Chondrocyte (in vitro differentiated cells): ENCODE measurements at regions not wholly inside any gene's neighbourhood (a gene's known extent, or its start where the extent isn't known, plus 50 kb on each side); places are given as distances from the start of the nearest gene placed in this dataset.

Experiments used
- DNase-seq: peaks from one replicate; pipeline ENCODE4 v3.0.0; 2021; ENCODE audit warnings: mixed read lengths, low spot score
- H3K27ac Mint-ChIP-seq: one replicate; pipeline ENCODE4 v1.8.0; 2021; ENCODE audit warnings: mild to moderate bottlenecking, moderate library complexity, mixed read lengths; ENCODE audit not compliant: unreplicated experiment
- H3K27me3 Mint-ChIP-seq: 2 replicates; pipeline ENCODE4 v1.8.0; 2021; ENCODE audit warnings: low read depth, mixed read lengths
- H3K36me3 Mint-ChIP-seq: 2 replicates; pipeline ENCODE4 v1.8.0; 2021; ENCODE audit warnings: low read depth, mixed read lengths
- H3K4me1 Mint-ChIP-seq: 2 replicates; pipeline ENCODE4 v1.8.0; 2021; ENCODE audit warnings: low read depth, mild to moderate bottlenecking, mixed read lengths
- H3K4me3 Mint-ChIP-seq: one replicate; pipeline ENCODE4 v1.8.0; 2021; ENCODE audit warnings: mild to moderate bottlenecking, moderate library complexity, mixed read lengths; ENCODE audit not compliant: unreplicated experiment
- H3K9me3 Mint-ChIP-seq: 2 replicates; pipeline ENCODE4 v1.8.0; 2021; ENCODE audit warnings: low read depth, mixed read lengths
- TF ChIP-seq, protein P1 (sequence below): fragments of 200-600 bp; sonication (generic); IDR thresholded peaks from 2 replicates; pipeline ENCODE4 v1.5.0; 2021; ENCODE audit warnings: antibody characterized with exemption, mild to moderate bottlenecking, moderate library complexity

DNA sequence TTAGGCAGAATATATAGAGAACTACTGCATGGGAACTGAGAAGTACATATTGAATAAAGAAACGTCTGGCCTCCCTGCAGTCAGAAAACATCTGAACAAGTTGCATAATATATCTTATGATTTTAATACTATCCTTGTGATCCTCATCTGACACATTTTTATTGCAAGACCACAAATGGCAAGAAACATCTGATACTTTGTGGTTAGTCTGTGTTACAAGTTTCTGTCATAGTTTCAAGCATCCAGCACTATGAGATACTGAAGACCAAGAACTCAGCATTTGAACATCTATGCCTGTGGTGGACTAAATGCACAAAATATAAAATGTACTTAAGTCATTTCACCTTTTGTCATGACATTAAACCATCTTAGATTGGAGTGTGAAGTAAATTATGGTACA lies 1175.8 kb upstream of the MIR17HG start:
- H3K27ac Mint-ChIP-seq, result no peak overlapping the region
- H3K36me3 Mint-ChIP-seq, result no peaks in the 10 kb centered on the region
- peaks cover 3% of the 10 kb centered on the region for H3K4me1 Mint-ChIP-seq
- TF ChIP-seq, protein P1, sequence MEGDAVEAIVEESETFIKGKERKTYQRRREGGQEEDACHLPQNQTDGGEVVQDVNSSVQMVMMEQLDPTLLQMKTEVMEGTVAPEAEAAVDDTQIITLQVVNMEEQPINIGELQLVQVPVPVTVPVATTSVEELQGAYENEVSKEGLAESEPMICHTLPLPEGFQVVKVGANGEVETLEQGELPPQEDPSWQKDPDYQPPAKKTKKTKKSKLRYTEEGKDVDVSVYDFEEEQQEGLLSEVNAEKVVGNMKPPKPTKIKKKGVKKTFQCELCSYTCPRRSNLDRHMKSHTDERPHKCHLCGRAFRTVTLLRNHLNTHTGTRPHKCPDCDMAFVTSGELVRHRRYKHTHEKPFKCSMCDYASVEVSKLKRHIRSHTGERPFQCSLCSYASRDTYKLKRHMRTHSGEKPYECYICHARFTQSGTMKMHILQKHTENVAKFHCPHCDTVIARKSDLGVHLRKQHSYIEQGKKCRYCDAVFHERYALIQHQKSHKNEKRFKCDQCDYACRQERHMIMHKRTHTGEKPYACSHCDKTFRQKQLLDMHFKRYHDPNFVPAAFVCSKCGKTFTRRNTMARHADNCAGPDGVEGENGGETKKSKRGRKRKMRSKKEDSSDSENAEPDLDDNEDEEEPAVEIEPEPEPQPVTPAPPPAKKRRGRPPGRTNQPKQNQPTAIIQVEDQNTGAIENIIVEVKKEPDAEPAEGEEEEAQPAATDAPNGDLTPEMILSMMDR, result no peak
- DNase-seq, result no peak
- no peaks in the 10 kb centered on the region for H3K9me3 Mint-ChIP-seq
- H3K27me3 Mint-ChIP-seq, result no peaks in the 10 kb centered on the region
- H3K4me3 Mint-ChIP-seq, result no peak overlapping the region

DNA sequence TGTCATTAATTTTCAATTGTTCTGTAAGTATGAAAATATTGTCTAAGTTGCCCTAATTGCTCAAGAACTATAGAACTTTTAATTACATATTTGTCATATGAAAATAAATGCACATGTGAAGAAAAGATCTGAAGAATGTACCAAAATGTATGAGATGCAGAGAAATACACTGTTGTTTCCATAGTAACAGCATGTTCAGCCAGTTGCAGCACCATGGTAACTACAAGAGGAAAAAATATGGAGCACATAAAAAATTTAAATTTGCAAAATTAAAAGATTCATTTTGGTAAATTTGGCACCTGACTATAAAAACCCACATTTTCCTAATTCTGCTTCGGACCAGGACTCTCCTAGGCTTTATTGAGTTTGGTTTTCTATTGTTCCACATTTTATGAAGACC lies 1170.0 kb upstream of the MIR17HG start:
- Mint-ChIP-seq H3K9me3 (no peaks in the 10 kb centered on the region), H3K36me3 (no peaks in the 10 kb centered on the region), H3K4me3 (no peak overlapping the region), H3K27me3 (no peaks in the 10 kb centered on the region), H3K4me1 (no peaks in the 10 kb centered on the region), H3K27ac (no peak overlapping the region)
- DNase-seq, result no peak
- TF ChIP-seq, protein P1, result no peak

DNA sequence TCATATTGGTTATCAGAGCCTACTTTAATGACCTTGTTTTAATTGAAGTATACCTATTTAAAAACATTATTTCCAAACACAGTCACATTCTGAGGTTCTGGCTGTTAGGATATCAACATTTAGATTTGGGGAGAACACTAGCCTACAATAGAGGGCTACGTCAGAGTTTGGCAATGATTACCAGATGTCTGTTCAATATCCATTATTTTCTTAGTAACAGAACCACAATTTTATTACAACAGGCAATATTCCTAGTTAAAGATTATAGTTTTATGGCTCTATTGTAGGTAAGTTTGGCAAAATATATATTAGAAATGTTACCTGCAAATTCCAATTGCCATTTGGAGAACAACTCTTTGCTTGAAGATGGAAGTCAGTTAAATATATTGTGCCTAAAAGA lies 1163.1 kb upstream of the MIR17HG start:
- peaks cover 3% of the 10 kb centered on the region for H3K9me3 Mint-ChIP-seq
- H3K27me3 Mint-ChIP-seq, result no peaks in the 10 kb centered on the region
- H3K4me3 Mint-ChIP-seq, result no peak overlapping the region
- TF ChIP-seq, protein P1, result no peak
- no peak overlapping the region for H3K27ac Mint-ChIP-seq
- H3K36me3 Mint-ChIP-seq, result no peaks in the 10 kb centered on the region
- no peak for DNase-seq
- no peaks in the 10 kb centered on the region for H3K4me1 Mint-ChIP-seq

DNA sequence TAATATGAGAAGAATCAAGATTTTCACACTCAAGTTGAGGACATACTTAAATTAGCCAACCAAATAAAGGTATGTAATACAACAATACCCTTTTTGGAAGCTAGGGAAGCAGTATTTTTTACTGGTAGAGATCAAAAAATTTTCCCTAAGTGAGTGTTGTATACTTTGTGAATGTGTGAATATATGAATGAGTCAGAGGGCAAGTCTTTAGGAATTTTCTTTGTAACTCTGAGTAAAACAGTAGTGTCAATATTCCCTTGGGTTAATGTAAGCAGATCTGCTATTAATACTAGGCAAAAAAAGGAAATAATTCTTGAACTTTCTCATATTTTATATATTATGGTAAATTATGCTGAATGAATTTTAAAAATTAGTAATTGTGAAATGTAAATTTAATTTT lies 1161.8 kb upstream of the MIR17HG start:
- Mint-ChIP-seq H3K27me3 (no peaks in the 10 kb centered on the region), H3K4me1 (no peaks in the 10 kb centered on the region), H3K4me3 (no peak overlapping the region), H3K9me3 (peaks cover 3% of the 10 kb centered on the region), H3K36me3 (no peaks in the 10 kb centered on the region), H3K27ac (no peak overlapping the region)
- DNase-seq, result no peak
- TF ChIP-seq, protein P1, result no peak

DNA sequence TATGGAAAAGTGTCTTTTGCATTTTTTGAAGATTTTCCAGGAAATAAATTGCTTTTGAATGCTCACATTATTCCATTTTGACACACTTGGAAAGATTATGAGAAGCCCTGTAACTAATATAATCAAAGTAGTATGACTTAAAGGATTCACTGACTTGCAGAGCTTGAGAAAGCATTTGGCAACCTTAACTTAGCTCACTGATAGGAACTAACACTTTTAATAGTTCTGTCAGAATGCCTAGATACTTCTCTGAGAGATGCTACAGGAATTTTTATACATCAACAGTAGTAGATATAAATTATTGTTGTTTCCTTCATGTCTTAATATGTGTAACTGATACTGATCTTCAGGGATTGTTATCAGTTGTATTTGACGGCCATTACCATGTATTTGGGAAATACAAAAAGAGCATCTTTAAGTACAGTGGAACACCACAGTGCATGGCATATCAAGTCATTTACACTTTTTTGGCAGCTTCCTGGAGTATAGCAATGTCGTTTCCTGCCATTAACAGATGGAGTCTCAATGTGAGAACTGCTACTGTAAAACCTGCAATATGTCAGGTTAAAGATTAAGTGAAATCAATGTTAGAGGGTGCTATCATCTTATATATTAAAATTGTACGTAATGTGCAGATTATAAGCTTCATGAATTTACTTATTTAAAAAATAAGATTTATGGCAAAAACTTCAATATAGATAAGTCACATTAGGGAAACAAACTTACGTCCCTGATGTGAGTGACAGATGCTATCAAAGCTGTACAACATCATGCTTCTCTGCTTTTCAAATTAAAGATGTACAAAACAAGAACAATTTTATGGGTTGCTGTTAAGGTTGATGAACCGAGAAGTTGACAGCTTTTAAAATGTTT lies 1159.8 kb upstream of the MIR17HG start:
- no peaks in the 10 kb centered on the region for H3K27me3 Mint-ChIP-seq
- H3K27ac Mint-ChIP-seq, result no peak overlapping the region
- no peak for DNase-seq
- TF ChIP-seq, protein P1, result no peak
- H3K9me3 Mint-ChIP-seq, result peaks cover 3% of the 10 kb centered on the region
- no peaks in the 10 kb centered on the region for H3K36me3 Mint-ChIP-seq
- H3K4me3 Mint-ChIP-seq, result no peak overlapping the region
- H3K4me1 Mint-ChIP-seq, result no peaks in the 10 kb centered on the region
